Hepatocyte (in vitro differentiated cells): ENCODE measurements at regions not wholly inside any gene's neighbourhood (a gene's known extent, or its start where the extent isn't known, plus 50 kb on each side); places are given as distances from the start of the nearest gene placed in this dataset.

Source experiments
- DNase-seq: peaks from one replicate; pipeline ENCODE4 v3.0.0-alpha.2; 2016; ENCODE audit warnings: low spot score
- H2AFZ ChIP-seq: fragments of 200-600 bp; sonication (generic); 2 replicates; pipeline ENCODE4 v1.6.0; 2016; ENCODE audit warnings: antibody characterized with exemption, mild to moderate bottlenecking
- H3K27ac ChIP-seq: fragments of 200-600 bp; sonication (generic); 2 replicates; pipeline ENCODE4 v1.5.1; 2016; ENCODE audit warnings: mild to moderate bottlenecking
- H3K27me3 ChIP-seq: fragments of 200-600 bp; sonication (generic); 2 replicates; pipeline ENCODE4 v1.6.1; 2016
- H3K36me3 ChIP-seq: fragments of 200-600 bp; sonication (generic); replicated peaks from 2 replicates; pipeline ENCODE4 v1.5.1; 2016; ENCODE audit warnings: low read depth; ENCODE audit not compliant: insufficient read depth
- H3K4me1 ChIP-seq: fragments of 200-600 bp; sonication (generic); 2 replicates; pipeline ENCODE4 v1.5.1; 2016; ENCODE audit warnings: mild to moderate bottlenecking, moderate library complexity; ENCODE audit not compliant: insufficient read depth
- H3K4me2 ChIP-seq: fragments of 200-600 bp; sonication (generic); 2 replicates; pipeline ENCODE4 v1.6.0; 2016
- H3K4me3 ChIP-seq: fragments of 200-600 bp; sonication (generic); 2 replicates; pipeline ENCODE4 v1.5.1; 2016; ENCODE audit warnings: mild to moderate bottlenecking
- H3K79me2 ChIP-seq: fragments of 200-600 bp; sonication (generic); 2 replicates; pipeline ENCODE4 v1.6.0; 2017; ENCODE audit warnings: mild to moderate bottlenecking
- H3K9me2 ChIP-seq: fragments of 200-600 bp; sonication (generic); replicated peaks from 2 replicates; pipeline ENCODE4 v1.6.0; 2017; ENCODE audit warnings: mild to moderate bottlenecking; ENCODE audit not compliant: insufficient read depth
- H3K9me3 ChIP-seq: fragments of 200-600 bp; sonication (generic); 2 replicates; pipeline ENCODE4 v1.5.1; 2016; ENCODE audit warnings: low read depth, mild to moderate bottlenecking
- H4K20me1 ChIP-seq: fragments of 200-600 bp; sonication (generic); 2 replicates; pipeline ENCODE4 v1.6.0; 2016; ENCODE audit warnings: mild to moderate bottlenecking; ENCODE audit not compliant: insufficient read depth, poor library complexity, severe bottlenecking
- EZH2 ChIP-seq: fragments of 200-600 bp; sonication (generic); IDR thresholded peaks from 2 replicates; pipeline ENCODE4 v1.6.1; 2016; ENCODE audit warnings: antibody characterized with exemption, mild to moderate bottlenecking, borderline replicate concordance
- EZH2phosphoT487 ChIP-seq: fragments of 200-600 bp; sonication (generic); IDR thresholded peaks from one replicate; pipeline ENCODE4 v1.6.1; 2018; ENCODE audit warnings: antibody characterized with exemption, mild to moderate bottlenecking, low read depth, moderate library complexity; ENCODE audit not compliant: unreplicated experiment, severe bottlenecking
- WGBS: methylation state at CpG from one replicate; pipeline ENCODE4 v1.1.6; 2016; ENCODE audit warnings: low lambda C conversion rate; ENCODE audit errors: missing lambda C conversion rate; 5-methylcytosine and 5-hydroxymethylcytosine counted together
- TF ChIP-seq, protein P1 (sequence below): fragments of 200-600 bp; sonication (generic); IDR thresholded peaks from 2 replicates; pipeline ENCODE4 v1.5.1; 2016; ENCODE audit warnings: antibody characterized with exemption, mild to moderate bottlenecking; ENCODE audit not compliant: poor library complexity

DNA sequence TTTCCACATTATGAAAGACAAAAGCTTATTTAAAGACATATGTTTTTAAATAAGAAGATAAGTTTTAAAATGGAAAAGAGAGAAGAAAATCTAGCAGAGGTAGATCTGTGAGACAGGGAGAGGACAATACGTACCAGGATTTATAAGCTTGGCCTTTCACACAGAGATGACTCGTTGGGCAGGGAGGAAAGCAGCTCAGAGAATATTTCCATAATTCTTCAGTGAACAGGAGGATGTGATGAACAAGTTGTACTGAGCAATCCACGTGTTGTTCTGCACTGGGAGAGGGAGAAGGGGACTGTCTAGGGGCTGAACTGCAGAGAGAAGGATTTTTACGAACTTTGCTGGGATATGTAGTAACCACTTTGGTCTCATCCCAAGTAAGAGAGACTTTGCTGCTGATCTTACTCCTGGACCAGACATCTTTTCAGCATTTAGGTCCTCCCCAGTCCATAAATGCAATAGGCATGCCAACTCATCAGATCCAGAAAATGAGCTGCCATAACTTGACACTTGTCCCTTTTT lies 162.5 kb upstream of the SETBP1 start:
- Histone ChIP-seq H3K36me3 (no peaks in the 10 kb centered on the region), H2AFZ (no peak overlapping the region)
- 67% methylated on average over 4 of the region's 4 CpGs for WGBS

DNA sequence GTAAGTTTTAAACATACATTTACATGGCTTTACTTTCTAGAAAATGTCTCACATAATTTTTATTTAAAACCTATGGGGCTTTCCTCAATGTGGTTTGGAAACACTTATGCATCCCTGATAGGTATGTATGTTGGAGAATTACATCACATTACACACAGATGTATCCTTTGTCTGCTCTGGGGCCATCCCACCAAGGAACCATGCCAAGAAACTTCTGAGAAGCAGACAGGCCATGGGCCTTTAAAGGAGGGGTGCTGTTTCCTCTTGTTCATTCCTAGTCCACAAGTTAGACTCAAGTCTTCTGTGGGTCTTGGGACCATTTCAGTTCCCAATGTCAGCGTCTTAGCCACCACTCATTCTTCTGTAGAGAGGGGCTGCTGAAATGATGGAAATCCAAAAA lies 162.0 kb upstream of the SETBP1 start:
- Histone ChIP-seq H4K20me1 (no peaks in the 10 kb centered on the region), H3K27me3 (no peaks in the 10 kb centered on the region), H2AFZ (no peak overlapping the region), H3K9me2 (no peaks in the 10 kb centered on the region), H3K36me3 (no peaks in the 10 kb centered on the region), H3K4me3 (no peak overlapping the region), H3K4me2 (no peak overlapping the region), H3K9me3 (no peaks in the 10 kb centered on the region), H3K27ac (no peak overlapping the region), H3K79me2 (no peaks in the 10 kb centered on the region), H3K4me1 (no peaks in the 10 kb centered on the region)
- DNase-seq = no peak
- TF ChIP-seq EZH2phosphoT487 = no peak
- TF ChIP-seq, protein P1, sequence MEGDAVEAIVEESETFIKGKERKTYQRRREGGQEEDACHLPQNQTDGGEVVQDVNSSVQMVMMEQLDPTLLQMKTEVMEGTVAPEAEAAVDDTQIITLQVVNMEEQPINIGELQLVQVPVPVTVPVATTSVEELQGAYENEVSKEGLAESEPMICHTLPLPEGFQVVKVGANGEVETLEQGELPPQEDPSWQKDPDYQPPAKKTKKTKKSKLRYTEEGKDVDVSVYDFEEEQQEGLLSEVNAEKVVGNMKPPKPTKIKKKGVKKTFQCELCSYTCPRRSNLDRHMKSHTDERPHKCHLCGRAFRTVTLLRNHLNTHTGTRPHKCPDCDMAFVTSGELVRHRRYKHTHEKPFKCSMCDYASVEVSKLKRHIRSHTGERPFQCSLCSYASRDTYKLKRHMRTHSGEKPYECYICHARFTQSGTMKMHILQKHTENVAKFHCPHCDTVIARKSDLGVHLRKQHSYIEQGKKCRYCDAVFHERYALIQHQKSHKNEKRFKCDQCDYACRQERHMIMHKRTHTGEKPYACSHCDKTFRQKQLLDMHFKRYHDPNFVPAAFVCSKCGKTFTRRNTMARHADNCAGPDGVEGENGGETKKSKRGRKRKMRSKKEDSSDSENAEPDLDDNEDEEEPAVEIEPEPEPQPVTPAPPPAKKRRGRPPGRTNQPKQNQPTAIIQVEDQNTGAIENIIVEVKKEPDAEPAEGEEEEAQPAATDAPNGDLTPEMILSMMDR = no peak
- no peak for TF ChIP-seq EZH2
- 90% methylated on average over 1 of the region's 1 CpG for WGBS

More for the DNA sequence above, 162.5 kb upstream of the SETBP1 start:
- DNase-seq = no peak
- Histone ChIP-seq H3K79me2 (no peaks in the 10 kb centered on the region), H3K4me3 (no peak overlapping the region), H3K4me1 (no peaks in the 10 kb centered on the region), H3K27ac (no peak overlapping the region), H3K4me2 (no peak overlapping the region), H3K9me3 (no peaks in the 10 kb centered on the region), H4K20me1 (no peaks in the 10 kb centered on the region), H3K27me3 (no peaks in the 10 kb centered on the region), H3K9me2 (no peaks in the 10 kb centered on the region)
- TF ChIP-seq, protein P1 = no peak
- TF ChIP-seq EZH2phosphoT487 (no peak), EZH2 (no peak)

DNA sequence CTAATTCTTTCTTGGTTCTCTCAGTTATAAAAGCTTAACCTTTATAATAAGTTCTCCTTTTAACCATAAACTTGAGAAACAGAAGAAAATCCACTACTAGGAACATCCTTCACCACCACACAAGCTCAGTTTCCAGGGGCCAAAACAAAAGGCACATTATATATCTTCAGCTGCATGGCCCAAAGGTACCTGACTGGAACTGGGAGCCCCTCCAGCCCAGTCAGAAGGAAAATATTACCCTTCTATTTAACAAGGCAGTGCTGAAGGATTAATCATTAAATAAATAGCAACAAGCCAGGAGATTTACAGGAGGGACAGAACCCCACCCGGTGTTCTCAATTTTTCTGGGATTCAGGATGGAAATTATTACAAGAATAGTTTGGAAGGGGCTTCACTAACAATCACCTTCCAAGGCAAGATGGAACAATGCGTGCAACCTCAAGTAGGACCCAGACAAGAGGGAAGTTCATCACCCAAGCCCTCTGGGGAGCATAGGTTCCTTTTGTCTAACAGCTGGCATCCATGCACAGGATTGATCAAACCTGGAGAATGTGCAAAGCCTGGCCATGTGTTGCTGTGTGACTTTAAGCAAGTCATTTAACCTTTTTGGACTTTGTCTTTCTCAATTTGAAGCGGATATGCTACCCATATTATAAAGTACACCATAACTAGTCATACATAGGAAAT lies 159.6 kb upstream of the SETBP1 start:
- 94% methylated on average over 3 of the region's 3 CpGs for WGBS

More for the DNA sequence above, 159.6 kb upstream of the SETBP1 start:
- Histone ChIP-seq H3K9me2 (no peaks in the 10 kb centered on the region), H3K4me3 (no peak overlapping the region), H3K27ac (no peak overlapping the region), H3K27me3 (no peaks in the 10 kb centered on the region), H4K20me1 (no peaks in the 10 kb centered on the region), H3K4me2 (no peak overlapping the region), H3K79me2 (no peaks in the 10 kb centered on the region), H2AFZ (no peak overlapping the region), H3K36me3 (no peaks in the 10 kb centered on the region), H3K9me3 (no peaks in the 10 kb centered on the region), H3K4me1 (no peaks in the 10 kb centered on the region)
- TF ChIP-seq EZH2 (no peak), EZH2phosphoT487 (no peak)
- TF ChIP-seq, protein P1 = no peak
- DNase-seq = no peak
